HCT116 (cell line): ENCODE measurements at regions not wholly inside any gene's neighbourhood (a gene's known extent, or its start where the extent isn't known, plus 50 kb on each side); places are given as distances from the start of the nearest gene placed in this dataset.

Experiments
- ATAC-seq: fragments of 200-7000 bp; cut with Tn5 transposase; 2 replicates; pipeline ENCODE4 v1.9.1; 2020; ENCODE audit warnings: mild to moderate bottlenecking, moderate library complexity
- BruUV-seq: library from RNA; stranded (reverse); fragments of 400-500 nt; replicated peaks from 2 replicates; lab custom pipeline; 2021; lab: Mats Ljungman, UMichigan
- CTCF ChIA-PET: fragments of 300-600 bp; sonication (Branson Sonifier 250); formaldehyde crosslinking; loops from one replicate; lab custom pipeline; 2021; ENCODE audit warnings: antibody characterized with exemption; lab: Charles Lee
- POLR2A ChIA-PET: fragments of 300-600, 350-600 bp; sonication (Branson Sonifier 250); formaldehyde crosslinking; loops from one replicate; lab custom pipeline; 2021; ENCODE audit warnings: antibody characterized with exemption; lab: Charles Lee
- RAD21 ChIA-PET, 2 experiments: fragments of 300-600 bp; sonication (Branson Sonifier 250); formaldehyde crosslinking; loops; one replicate each; lab custom pipeline; 2023; ENCODE audit warnings: low total read pairs in 2 of 2; ENCODE audit not compliant: uncharacterized antibody in 2 of 2, unreplicated experiment in 2 of 2, low non-redundant PET in 1 of 2; lab: Charles Lee
- DNase-seq: peaks from one replicate; pipeline ENCODE4 v3.0.0-alpha.2; 2010; ENCODE audit warnings: low read depth, low spot score
- H2AFZ ChIP-seq: fragments of 200-600 bp; shearing (Covaris generic), sonication (generic); 2 replicates; pipeline ENCODE4 v1.6.1; 2017; ENCODE audit warnings: low read depth, mixed run types, mixed read lengths, antibody characterized with exemption, low read length; ENCODE audit not compliant: poor library complexity, severe bottlenecking
- H3K27ac ChIP-seq: 2 replicates; pipeline ENCODE4 v1.5.1; 2012; ENCODE audit warnings: low read depth, low read length
- H3K27me3 ChIP-seq: fragments of 200-600 bp; sonication (generic); 2 replicates; pipeline ENCODE4 v1.6.1; 2016; ENCODE audit warnings: mixed run types, low read length, mixed read lengths; ENCODE audit not compliant: insufficient read depth
- H3K36me3 ChIP-seq, 2 experiments: fragments of 200-500 bp in 1 of 2; fragments of 200-600 bp in 1 of 2; sonication (Bioruptor generic) in 1 of 2; sonication (generic) in 1 of 2; 2 replicates each; pipeline versions ENCODE4 v1.5.1 to v1.6.1; 2014 to 2016; ENCODE audit warnings: low read length in 2 of 2, inconsistent platforms in 1 of 2, mixed read lengths in 1 of 2, mixed run types in 1 of 2; ENCODE audit not compliant: insufficient read depth in 2 of 2, control insufficient read depth in 1 of 2
- H3K4me1 ChIP-seq, 2 experiments: fragments of 200-600 bp in 1 of 2; sonication (generic) in 1 of 2; 2 replicates each; pipeline versions ENCODE4 v1.5.1 to v1.6.1; 2012 to 2017; ENCODE audit warnings: low read length in 2 of 2, inconsistent platforms in 1 of 2, mild to moderate bottlenecking in 1 of 2, mixed read lengths in 1 of 2, mixed run types in 1 of 2, moderate library complexity in 1 of 2; ENCODE audit not compliant: insufficient read depth in 2 of 2, control insufficient read depth in 1 of 2
- H3K4me2 ChIP-seq: fragments of 200-600 bp; sonication (generic); 2 replicates; pipeline ENCODE4 v1.6.1; 2017; ENCODE audit warnings: mixed run types, low read length, mixed read lengths
- H3K4me3 ChIP-seq, 2 experiments: fragments of 200-600 bp in 1 of 2; sonication (generic) in 1 of 2; replicated peaks in 1 of 2; 2 replicates each; pipeline ENCODE4 v1.5.1; 2011 to 2016; ENCODE audit warnings: low read length in 2 of 2, control low read depth in 1 of 2, low read depth in 1 of 2, mild to moderate bottlenecking in 1 of 2, mixed read lengths in 1 of 2, mixed run types in 1 of 2
- H3K79me2 ChIP-seq: fragments of 200-600 bp; sonication (generic); 2 replicates; pipeline ENCODE4 v1.6.1; 2017; ENCODE audit warnings: mild to moderate bottlenecking, mixed run types, low read length, moderate library complexity, mixed read lengths; ENCODE audit not compliant: insufficient read depth
- H3K9ac ChIP-seq: fragments of 200-600 bp; sonication (generic); 2 replicates; pipeline ENCODE4 v1.6.1; 2016; ENCODE audit warnings: low read length, mixed read lengths
- H3K9me2 ChIP-seq: fragments of 200-600 bp; sonication (generic), shearing (Covaris generic); 2 replicates; pipeline ENCODE4 v1.6.1; 2017; ENCODE audit warnings: mixed run types, mild to moderate bottlenecking, moderate library complexity; ENCODE audit not compliant: insufficient read depth
- H3K9me3 ChIP-seq, 2 experiments: fragments of 200-500 bp in 1 of 2; fragments of 200-600 bp in 1 of 2; sonication (Bioruptor generic) in 1 of 2; sonication (generic) in 1 of 2; 2 replicates each; pipeline ENCODE4 v1.6.1; 2014 to 2017; ENCODE audit warnings: low read length in 2 of 2, mixed read lengths in 2 of 2, inconsistent platforms in 1 of 2, low read depth in 1 of 2, mild to moderate bottlenecking in 1 of 2, mixed run types in 1 of 2, moderate library complexity in 1 of 2; ENCODE audit not compliant: control insufficient read depth in 1 of 2, insufficient read depth in 1 of 2
- H4K20me1 ChIP-seq: fragments of 200-600 bp; sonication (generic), shearing (Covaris generic); 2 replicates; pipeline ENCODE4 v1.6.1; 2017; ENCODE audit warnings: mixed run types, mild to moderate bottlenecking, moderate library complexity; ENCODE audit not compliant: insufficient read depth
- CBX3 ChIP-seq: IDR thresholded peaks from 2 replicates; pipeline ENCODE4 v1.6.1; 2012; ENCODE audit warnings: low read depth
- EGR1 ChIP-seq: IDR thresholded peaks from 2 replicates; pipeline ENCODE4 v1.6.1; 2012; ENCODE audit warnings: low read depth
- EZH2phosphoT487 ChIP-seq: fragments of 200-600 bp; IDR thresholded peaks from 2 replicates; pipeline ENCODE4 v1.6.1; 2018; ENCODE audit warnings: antibody characterized with exemption, borderline replicate concordance
- JUND ChIP-seq: IDR thresholded peaks from 2 replicates; pipeline ENCODE4 v1.6.1; 2012
- POLR2AphosphoS5 ChIP-seq: IDR thresholded peaks from 2 replicates; pipeline ENCODE4 v1.6.1; 2011; ENCODE audit warnings: mild to moderate bottlenecking, low read depth, low read length, moderate library complexity
- RAD21 ChIP-seq: IDR thresholded peaks from 2 replicates; pipeline ENCODE4 v1.6.1; 2012; ENCODE audit warnings: low read depth, mild to moderate bottlenecking
- SIN3A ChIP-seq: IDR thresholded peaks from 2 replicates; pipeline ENCODE4 v1.6.1; 2012; ENCODE audit warnings: low read depth
- SP1 ChIP-seq: IDR thresholded peaks from 2 replicates; pipeline ENCODE4 v1.6.1; 2012; ENCODE audit warnings: low read depth
- SRF ChIP-seq: IDR thresholded peaks from 2 replicates; pipeline ENCODE4 v1.6.1; 2012; ENCODE audit warnings: low read depth
- ZFX ChIP-seq: fragments of 450-650 bp; IDR thresholded peaks from 2 replicates; pipeline ENCODE4 v1.6.1; 2017
- intact Hi-C: fragments of 100-400 bp; cut with micrococcal nuclease; formaldehyde crosslinking; loops from 2 replicates; pipeline ENCODE4 v1.10.0; 2022
- TF ChIP-seq, protein P1 (sequence below): IDR thresholded peaks from 2 replicates; pipeline ENCODE4 v1.6.1; 2012
- TF ChIP-seq, protein P2 (sequence below), 3 experiments: fragments of 200-600 bp in 1 of 3; sonication (generic) in 1 of 3; IDR thresholded peaks in 2 of 3; conservative IDR thresholded peaks in 1 of 3; 2 replicates each; pipeline ENCODE4 v1.5.1; 2012 to 2017; ENCODE audit warnings: low read depth in 2 of 3, low read length in 2 of 3, antibody characterized with exemption in 1 of 3, borderline replicate concordance in 1 of 3, control low read depth in 1 of 3, mild to moderate bottlenecking in 1 of 3, mixed read lengths in 1 of 3, mixed run types in 1 of 3, moderate library complexity in 1 of 3; ENCODE audit not compliant: insufficient read depth in 1 of 3

GRCh38 chr12:23236811-23237210, 611.8 kb downstream of the ETNK1 start:
- RAD21 ChIA-PET, result no interaction called here
- Histone ChIP-seq H3K9me3 (peaks cover 3 to 10% of the 10 kb centered on the region in 2 experiments; a peak in 2 of 4 replicates), H3K9ac (no peak overlapping the region), H3K36me3 (no peaks in the 10 kb centered on the region), H3K4me1 (no peaks in the 10 kb centered on the region), H3K79me2 (no peaks in the 10 kb centered on the region), H3K27me3 (no peaks in the 10 kb centered on the region), H3K9me2 (no peaks in the 10 kb centered on the region), H3K27ac (no peak overlapping the region), H3K4me2 (no peak overlapping the region), H4K20me1 (no peaks in the 10 kb centered on the region), H3K4me3 (no peak overlapping the region), H2AFZ (no peak overlapping the region)
- ATAC-seq (no peak), DNase-seq (no peak)
- TF ChIP-seq SIN3A, result no peak
- intact Hi-C loops, result no loop called here
- CTCF ChIA-PET, result no interaction called here
- POLR2A ChIA-PET, result no interaction called here
- BruUV-seq, result no TSS peak

DNA sequence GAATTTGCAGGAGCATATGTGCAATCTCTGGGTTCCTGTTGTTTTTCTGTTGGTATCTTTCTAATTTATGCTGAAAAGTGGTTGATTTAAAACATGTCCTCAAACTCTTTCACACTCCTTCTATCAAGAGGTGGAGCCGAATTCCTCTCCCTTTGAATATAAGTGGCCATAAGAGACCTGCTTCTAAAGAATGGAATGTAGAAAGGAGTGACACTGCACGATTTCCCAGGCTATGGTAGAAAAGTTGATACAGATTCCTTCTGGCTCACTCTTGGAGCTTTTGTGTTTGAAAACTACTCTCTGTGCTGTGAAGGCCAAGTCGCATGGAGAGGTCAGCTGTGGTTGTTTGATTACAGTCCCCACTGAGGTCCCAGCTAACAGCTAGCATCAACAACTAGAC, 613.2 kb downstream of the ETNK1 start:
- no TSS peak for BruUV-seq
- CTCF ChIA-PET, result no interaction called here
- intact Hi-C loops, result no loop called here

GRCh38 chr12:23238957-23239356, 614.0 kb downstream of the ETNK1 start:
- RAD21 ChIA-PET, result no interaction called here
- Histone ChIP-seq H3K4me3 (no peak overlapping the region), H3K36me3 (no peaks in the 10 kb centered on the region), H3K27me3 (no peaks in the 10 kb centered on the region), H3K4me2 (no peak overlapping the region), H3K27ac (no peak overlapping the region), H3K9me3 (peaks cover 10 to 14% of the 10 kb centered on the region in 2 experiments; a peak in 3 of 4 replicates), H3K9me2 (no peaks in the 10 kb centered on the region), H2AFZ (no peak overlapping the region), H3K79me2 (no peaks in the 10 kb centered on the region), H4K20me1 (no peaks in the 10 kb centered on the region), H3K4me1 (no peaks in the 10 kb centered on the region), H3K9ac (no peak overlapping the region)
- no peak for DNase-seq
- no peak for TF ChIP-seq EZH2phosphoT487
- TF ChIP-seq, protein P1, sequence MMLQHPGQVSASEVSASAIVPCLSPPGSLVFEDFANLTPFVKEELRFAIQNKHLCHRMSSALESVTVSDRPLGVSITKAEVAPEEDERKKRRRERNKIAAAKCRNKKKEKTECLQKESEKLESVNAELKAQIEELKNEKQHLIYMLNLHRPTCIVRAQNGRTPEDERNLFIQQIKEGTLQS, result no peak
- no peak for TF ChIP-seq RAD21
- TF ChIP-seq, protein P2, sequence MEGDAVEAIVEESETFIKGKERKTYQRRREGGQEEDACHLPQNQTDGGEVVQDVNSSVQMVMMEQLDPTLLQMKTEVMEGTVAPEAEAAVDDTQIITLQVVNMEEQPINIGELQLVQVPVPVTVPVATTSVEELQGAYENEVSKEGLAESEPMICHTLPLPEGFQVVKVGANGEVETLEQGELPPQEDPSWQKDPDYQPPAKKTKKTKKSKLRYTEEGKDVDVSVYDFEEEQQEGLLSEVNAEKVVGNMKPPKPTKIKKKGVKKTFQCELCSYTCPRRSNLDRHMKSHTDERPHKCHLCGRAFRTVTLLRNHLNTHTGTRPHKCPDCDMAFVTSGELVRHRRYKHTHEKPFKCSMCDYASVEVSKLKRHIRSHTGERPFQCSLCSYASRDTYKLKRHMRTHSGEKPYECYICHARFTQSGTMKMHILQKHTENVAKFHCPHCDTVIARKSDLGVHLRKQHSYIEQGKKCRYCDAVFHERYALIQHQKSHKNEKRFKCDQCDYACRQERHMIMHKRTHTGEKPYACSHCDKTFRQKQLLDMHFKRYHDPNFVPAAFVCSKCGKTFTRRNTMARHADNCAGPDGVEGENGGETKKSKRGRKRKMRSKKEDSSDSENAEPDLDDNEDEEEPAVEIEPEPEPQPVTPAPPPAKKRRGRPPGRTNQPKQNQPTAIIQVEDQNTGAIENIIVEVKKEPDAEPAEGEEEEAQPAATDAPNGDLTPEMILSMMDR (IDR thresholded peaks at IDR 0.05 in 2 of 3, conservative IDR thresholded peaks at IDR 0.05 in 1 of 3; ENCODE audit: borderline replicate concordance in 1 of 3, insufficient read depth in 1 of 3, low read depth in 2 of 3, low read length in 2 of 3), result no peak
- TF ChIP-seq ZFX, result no peak
- no peak for TF ChIP-seq SIN3A
- no peak for TF ChIP-seq SRF
- TF ChIP-seq JUND, result no peak
- CTCF ChIA-PET, result no interaction called here
- intact Hi-C loops, result no loop called here
- BruUV-seq, result no TSS peak
- no peak for ATAC-seq
- POLR2A ChIA-PET, result no interaction called here

More for the DNA sequence above, 613.2 kb downstream of the ETNK1 start:
- Histone ChIP-seq H3K9me3 (peaks cover 7 to 10% of the 10 kb centered on the region in 2 experiments; a peak in 2 of 4 replicates), H3K9ac (no peak overlapping the region), H4K20me1 (no peaks in the 10 kb centered on the region), H3K27me3 (no peaks in the 10 kb centered on the region), H3K4me1 (no peaks in the 10 kb centered on the region)
- RAD21 ChIA-PET, result no interaction called here
- no peak for DNase-seq
- no peak for TF ChIP-seq POLR2AphosphoS5
- no peak for TF ChIP-seq SP1
- TF ChIP-seq EGR1, result no peak
- no peak for TF ChIP-seq CBX3
- TF ChIP-seq, all 23 proteins: peak for 0
- Histone ChIP-seq H2AFZ (no peak overlapping the region), H3K36me3 (no peaks in the 10 kb centered on the region), H3K4me2 (no peak overlapping the region), H3K9me2 (no peaks in the 10 kb centered on the region), H3K79me2 (no peaks in the 10 kb centered on the region), H3K4me3 (no peak overlapping the region), H3K27ac (no peak overlapping the region)
- ATAC-seq, result no peak
- POLR2A ChIA-PET, result no interaction called here
